PC-3 (cell line): ENCODE measurements at regions not wholly inside any gene's neighbourhood (a gene's known extent, or its start where the extent isn't known, plus 50 kb on each side); places are given as distances from the start of the nearest gene placed in this dataset.

Experiments
- ATAC-seq: fragments of 200-7000 bp; cut with Tn5 transposase; 2 replicates; pipeline ENCODE4 v1.9.1; 2020; ENCODE audit warnings: mild to moderate bottlenecking, moderate library complexity
- BruUV-seq: library from RNA; stranded (reverse); fragments of 400-500 nt; replicated peaks from 2 replicates; lab custom pipeline; 2021; lab: Mats Ljungman, UMichigan
- CTCF ChIA-PET: fragments of 300-600 bp; sonication (Branson Sonifier 250); formaldehyde crosslinking; loops from one replicate; lab custom pipeline; 2022; ENCODE audit warnings: antibody characterized with exemption; lab: Charles Lee
- POLR2A ChIA-PET: fragments of 300-600 bp; sonication (Branson Sonifier 250); formaldehyde crosslinking; loops from one replicate; lab custom pipeline; 2022; ENCODE audit warnings: antibody characterized with exemption; ENCODE audit not compliant: unreplicated experiment; lab: Charles Lee
- DNase-seq: peaks from one replicate; pipeline ENCODE4 v3.0.0-alpha.2; 2015
- H2AFZ ChIP-seq: fragments of 300-600 bp; sonication (generic); 2 replicates; pipeline ENCODE4 v1.6.0; 2016; ENCODE audit warnings: antibody characterized with exemption, low read length
- H3F3A ChIP-seq: fragments of 300-600 bp; sonication (generic); one replicate; pipeline ENCODE4 v1.6.0; 2017; ENCODE audit warnings: antibody characterized with exemption, low read length, control low read depth, mild to moderate bottlenecking; ENCODE audit not compliant: unreplicated experiment
- H3K27ac ChIP-seq: fragments of 300-600 bp; sonication (generic); 2 replicates; pipeline ENCODE4 v1.5.1; 2016; ENCODE audit warnings: mild to moderate bottlenecking, low read length
- H3K27me3 ChIP-seq: fragments of 300-600 bp; sonication (generic); 2 replicates; pipeline ENCODE4 v1.6.1; 2016; ENCODE audit warnings: low read length, mixed read lengths
- H3K36me3 ChIP-seq: fragments of 300-600 bp; sonication (generic); 2 replicates; pipeline ENCODE4 v1.6.1; 2016; ENCODE audit warnings: low read depth, mixed run types, low read length, mixed read lengths
- H3K4me1 ChIP-seq: fragments of 300-600 bp; sonication (generic); 2 replicates; pipeline ENCODE4 v1.5.1; 2016; ENCODE audit warnings: low read length; ENCODE audit not compliant: insufficient read depth
- H3K4me2 ChIP-seq: fragments of 300-600 bp; sonication (generic); 2 replicates; pipeline ENCODE4 v1.6.0; 2016; ENCODE audit warnings: low read length
- H3K4me3 ChIP-seq: fragments of 300-600 bp; sonication (generic); 2 replicates; pipeline ENCODE4 v1.5.1; 2016; ENCODE audit warnings: mild to moderate bottlenecking, low read length, mixed read lengths
- H3K79me2 ChIP-seq: fragments of 300-600 bp; sonication (generic); 2 replicates; pipeline ENCODE4 v1.6.1; 2017; ENCODE audit warnings: low read length, mixed read lengths
- H3K9ac ChIP-seq: fragments of 300-600 bp; sonication (generic); 2 replicates; pipeline ENCODE4 v1.6.0; 2016; ENCODE audit warnings: mild to moderate bottlenecking, low read length
- H3K9me2 ChIP-seq: fragments of 300-600 bp; sonication (generic); replicated peaks from 2 replicates; pipeline ENCODE4 v1.6.1; 2016; ENCODE audit warnings: mixed run types, low read length, mixed read lengths
- H3K9me3 ChIP-seq: fragments of 300-600 bp; sonication (generic); 2 replicates; pipeline ENCODE4 v1.6.1; 2016; ENCODE audit warnings: low read length, mixed read lengths
- H4K20me1 ChIP-seq: fragments of 300-600 bp; sonication (generic); 2 replicates; pipeline ENCODE4 v1.6.1; 2016; ENCODE audit warnings: low read length, mixed read lengths
- CTCF ChIP-seq: fragments of 300-600 bp; sonication (generic); conservative IDR thresholded peaks from 2 replicates; pipeline ENCODE4 v1.5.1; 2017; ENCODE audit warnings: antibody characterized with exemption, low read depth, mild to moderate bottlenecking, low read length
- EZH2 ChIP-seq: fragments of 300-600 bp; sonication (generic); IDR thresholded peaks from one replicate; pipeline ENCODE4 v1.6.1; 2017; ENCODE audit warnings: antibody characterized with exemption, mild to moderate bottlenecking, low read length; ENCODE audit not compliant: unreplicated experiment
- EZH2phosphoT487 ChIP-seq: fragments of 300-600 bp; sonication (generic); IDR thresholded peaks from 2 replicates; pipeline ENCODE4 v1.6.1; 2018; ENCODE audit warnings: mild to moderate bottlenecking, antibody characterized with exemption, low read length, borderline replicate concordance
- intact Hi-C: fragments of 100-400 bp; cut with micrococcal nuclease; formaldehyde crosslinking; loops from 2 replicates; pipeline ENCODE4 v1.9.0; 2023

DNA sequence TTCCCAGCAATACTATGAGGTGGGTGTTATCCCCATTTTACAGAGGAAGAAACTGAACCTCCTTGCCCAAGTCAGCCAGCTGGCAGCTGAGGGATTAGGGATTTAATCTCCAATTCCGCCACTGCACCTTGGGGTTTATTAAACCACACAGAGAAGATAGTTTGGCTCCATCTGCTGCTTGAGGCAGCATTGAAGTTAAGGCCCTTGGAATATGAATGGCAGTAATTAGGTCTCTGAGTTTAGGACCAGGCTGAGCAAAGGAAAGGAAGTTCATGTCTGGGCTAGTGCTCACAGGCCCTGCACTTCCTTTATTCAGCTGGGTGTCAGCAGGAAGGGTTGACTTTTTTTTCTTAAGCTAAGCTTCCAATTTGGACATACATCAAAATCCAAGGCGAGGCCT lies 86.9 kb upstream of the GDNF start:
- TF ChIP-seq EZH2phosphoT487 = no peak
- 0 out of 2 replicates have a peak, but pooled peaks have one; percentile 11 for TF ChIP-seq CTCF
- TF ChIP-seq EZH2 = no peak
- no peaks in the 10 kb centered on the region for H3K9me3 ChIP-seq
- H3K27ac ChIP-seq = no peak overlapping the region
- H3K36me3 ChIP-seq = no peaks in the 10 kb centered on the region
- no peak overlapping the region for H3K4me3 ChIP-seq
- ChIA-PET POLR2A (no interaction called here), CTCF (no interaction called here)
- no peaks in the 10 kb centered on the region for H3K9me2 ChIP-seq
- H3K4me1 ChIP-seq = no peaks in the 10 kb centered on the region
- H3K4me2 ChIP-seq = no peak overlapping the region
- H3F3A ChIP-seq = no peaks in the 10 kb centered on the region
- peak; percentile 23 for DNase-seq
- no peak overlapping the region for H2AFZ ChIP-seq
- no peaks in the 10 kb centered on the region for H3K79me2 ChIP-seq
- H3K27me3 ChIP-seq = peaks cover 78% of the 10 kb centered on the region
- no peak overlapping the region for H3K9ac ChIP-seq
- ATAC-seq = no peak
- BruUV-seq = no TSS peak
- H4K20me1 ChIP-seq = no peaks in the 10 kb centered on the region
- intact Hi-C loops = no loop called here

- no peaks in the 10 kb centered on the region for H3K36me3 ChIP-seq
- H4K20me1 ChIP-seq = no peaks in the 10 kb centered on the region
- H3K4me1 ChIP-seq = no peaks in the 10 kb centered on the region
- CTCF ChIA-PET = no interaction called here
- H3K4me2 ChIP-seq = no peak overlapping the region
- POLR2A ChIA-PET = no interaction called here
- no peak overlapping the region for H3K4me3 ChIP-seq
- no peaks in the 10 kb centered on the region for H3K79me2 ChIP-seq
- H3K9me2 ChIP-seq = no peaks in the 10 kb centered on the region
- ATAC-seq = no peak
- intact Hi-C loops = no loop called here
- peaks cover 65% of the 10 kb centered on the region for H3K27me3 ChIP-seq
- no peak overlapping the region for H3K27ac ChIP-seq
- H2AFZ ChIP-seq = no peak overlapping the region
- no peak for TF ChIP-seq EZH2phosphoT487
- no peak for TF ChIP-seq EZH2
- no peak for TF ChIP-seq CTCF
- no peaks in the 10 kb centered on the region for H3F3A ChIP-seq
- no peaks in the 10 kb centered on the region for H3K9me3 ChIP-seq
- BruUV-seq = no TSS peak
- no peak overlapping the region for H3K9ac ChIP-seq
- no peak for DNase-seq
Observed at GRCh38 chr5:37921452-37921851, 81.6 kb upstream of the GDNF start.

DNA sequence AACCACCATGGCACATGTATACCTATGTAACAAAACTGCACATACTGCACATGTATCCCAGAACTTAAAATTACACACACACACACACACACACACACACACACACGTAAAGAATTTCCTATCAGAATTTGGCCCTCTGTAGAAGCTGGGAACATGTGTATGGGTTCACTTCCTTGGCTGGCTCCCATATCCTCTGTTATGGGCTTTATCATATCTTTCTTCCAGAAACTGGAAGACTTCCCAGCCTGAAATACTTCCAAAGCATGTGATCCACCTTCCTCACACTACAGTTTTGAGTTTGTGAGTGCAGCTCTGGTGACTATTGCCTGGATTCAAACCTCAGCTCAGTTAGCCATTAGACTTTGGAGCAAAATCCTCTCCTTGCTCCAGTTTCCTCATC lies 78.6 kb upstream of the GDNF start:
- Histone ChIP-seq H3K9me2 (no peaks in the 10 kb centered on the region), H2AFZ (no peak overlapping the region), H3K79me2 (no peaks in the 10 kb centered on the region), H3K4me1 (no peaks in the 10 kb centered on the region), H4K20me1 (no peaks in the 10 kb centered on the region), H3F3A (no peaks in the 10 kb centered on the region), H3K27ac (no peak overlapping the region), H3K4me2 (no peak overlapping the region), H3K4me3 (no peak overlapping the region), H3K9me3 (no peaks in the 10 kb centered on the region), H3K27me3 (peaks cover 64% of the 10 kb centered on the region), H3K36me3 (no peaks in the 10 kb centered on the region), H3K9ac (no peak overlapping the region)
- DNase-seq = no peak
- ChIA-PET POLR2A (no interaction called here), CTCF (no interaction called here)
- TF ChIP-seq EZH2phosphoT487 (no peak), EZH2 (no peak)
- intact Hi-C loops = no loop called here
- no peak for ATAC-seq
- no TSS peak for BruUV-seq
